HG02973 (cell line): ENCODE measurements at regions not wholly inside any gene's neighbourhood (a gene's known extent, or its start where the extent isn't known, plus 50 kb on each side); places are given as distances from the start of the nearest gene placed in this dataset.

Experiments used
- ATAC-seq: cut with Tn5 transposase; IDR thresholded peaks from one replicate; pipeline ENCODE4 v1.9.1; 2021; ENCODE audit warnings: moderate library complexity; ENCODE audit not compliant: unreplicated experiment

DNA sequence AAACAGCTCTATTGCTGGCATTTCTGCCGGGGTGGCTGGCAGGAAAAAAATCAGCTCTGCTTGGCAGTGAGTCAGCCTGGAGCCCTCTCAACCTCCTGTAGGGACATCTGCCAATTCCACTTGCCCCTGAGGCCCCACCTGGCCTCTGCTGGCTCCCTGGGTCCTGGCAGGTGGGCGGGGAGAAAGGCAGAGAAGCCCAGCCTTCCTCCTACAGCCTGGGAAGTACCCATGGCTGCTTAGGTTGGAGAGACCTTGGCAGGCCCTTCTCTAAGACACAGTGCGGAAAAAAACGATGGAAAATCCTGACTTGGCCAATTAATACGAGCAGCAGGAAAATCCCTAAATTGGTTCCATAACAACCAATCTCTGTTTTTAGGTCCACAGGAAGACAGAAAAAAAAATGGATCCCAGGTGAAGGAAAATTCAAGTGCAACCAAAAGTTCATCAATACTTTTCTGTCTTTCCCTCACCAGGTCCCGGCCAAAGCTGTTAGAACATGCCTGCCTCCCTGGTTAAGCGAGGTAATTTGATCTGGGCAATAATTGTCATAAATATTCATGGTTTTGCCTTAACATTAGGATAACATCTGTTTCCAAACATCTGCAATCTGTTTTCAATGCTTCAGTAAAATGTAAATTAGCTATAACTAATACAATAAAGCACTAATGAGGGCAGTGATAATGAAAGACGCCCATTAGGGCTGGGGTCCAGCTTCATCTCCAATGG is 245.9 kb downstream of the TFCP2L1 start:
- ATAC-seq = no peak

GRCh38 chr2:121039679-121040078 is 245.3 kb downstream of the TFCP2L1 start:
- no peak for ATAC-seq

GRCh38 chr2:121041516-121041915 is 243.5 kb downstream of the TFCP2L1 start:
- ATAC-seq = no peak

- ATAC-seq = no peak
Observed at GRCh38 chr2:121043061-121043826, 241.8 kb downstream of the TFCP2L1 start.

- ATAC-seq = no peak
Observed at GRCh38 chr2:121043827-121044222, 241.2 kb downstream of the TFCP2L1 start.

DNA sequence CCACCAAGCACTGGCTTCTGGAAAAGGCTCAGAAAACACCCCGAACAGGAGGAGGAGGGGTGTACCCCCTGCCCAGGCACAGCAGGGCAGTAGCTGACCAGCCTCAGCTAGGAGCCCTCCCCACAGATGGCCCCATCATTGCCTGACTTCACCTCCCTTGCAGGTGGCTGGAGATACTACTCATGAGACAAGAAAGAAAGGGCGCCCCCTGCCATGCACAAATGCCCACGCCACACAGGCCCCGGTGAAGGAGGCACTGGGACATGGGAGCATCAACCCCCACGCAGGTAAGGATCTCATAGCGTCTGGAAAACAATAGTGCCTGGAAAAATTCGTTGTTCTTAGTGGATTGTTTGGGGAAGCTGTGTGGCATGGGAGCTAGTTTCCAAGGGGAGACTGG is 240.6 kb downstream of the TFCP2L1 start:
- no peak for ATAC-seq

DNA sequence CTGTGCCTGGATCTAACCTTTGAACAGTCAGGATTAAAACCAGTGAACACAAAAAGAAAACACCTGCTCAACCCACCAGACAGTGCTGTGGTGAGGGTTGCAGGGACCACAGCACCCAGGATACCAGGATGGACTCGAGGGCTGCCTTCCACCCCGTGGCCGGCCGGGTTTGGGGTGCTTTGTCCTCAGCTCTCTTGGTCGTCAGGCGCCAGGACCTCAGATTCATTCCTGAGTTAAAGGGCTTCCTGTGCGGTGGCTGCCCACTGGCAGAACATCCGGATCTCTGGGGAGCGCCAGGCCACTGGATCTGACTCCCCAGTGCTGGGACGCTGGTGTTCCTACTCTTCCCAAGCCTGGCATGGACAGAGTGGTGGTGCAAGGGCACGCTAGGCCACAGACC is 239.8 kb downstream of the TFCP2L1 start:
- ATAC-seq = no peak

GRCh38 chr2:121046335-121046734 is 238.7 kb downstream of the TFCP2L1 start:
- ATAC-seq = no peak

DNA sequence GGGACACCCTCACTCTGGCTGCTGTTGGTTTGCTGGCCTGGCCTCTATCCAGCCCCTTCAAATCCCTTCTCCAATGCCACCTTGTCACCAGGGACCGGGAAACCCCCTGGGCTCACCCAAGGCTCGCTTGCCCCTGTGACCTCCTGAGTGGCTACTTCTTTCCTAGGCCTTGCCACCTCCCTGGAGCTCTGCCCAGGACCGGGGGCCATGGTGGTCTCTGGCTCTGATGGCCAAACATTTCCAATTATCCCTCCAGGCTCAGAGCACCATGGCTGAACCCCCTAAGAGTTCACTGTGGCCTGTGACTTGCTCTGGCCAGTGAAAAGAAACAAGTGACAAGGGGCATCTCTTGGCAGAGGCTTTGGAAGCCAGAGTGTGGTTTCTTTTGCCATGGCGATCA is 237.6 kb downstream of the TFCP2L1 start:
- no peak for ATAC-seq

- ATAC-seq = no peak
Observed at GRCh38 chr2:121049131-121049530, 235.9 kb downstream of the TFCP2L1 start.

DNA sequence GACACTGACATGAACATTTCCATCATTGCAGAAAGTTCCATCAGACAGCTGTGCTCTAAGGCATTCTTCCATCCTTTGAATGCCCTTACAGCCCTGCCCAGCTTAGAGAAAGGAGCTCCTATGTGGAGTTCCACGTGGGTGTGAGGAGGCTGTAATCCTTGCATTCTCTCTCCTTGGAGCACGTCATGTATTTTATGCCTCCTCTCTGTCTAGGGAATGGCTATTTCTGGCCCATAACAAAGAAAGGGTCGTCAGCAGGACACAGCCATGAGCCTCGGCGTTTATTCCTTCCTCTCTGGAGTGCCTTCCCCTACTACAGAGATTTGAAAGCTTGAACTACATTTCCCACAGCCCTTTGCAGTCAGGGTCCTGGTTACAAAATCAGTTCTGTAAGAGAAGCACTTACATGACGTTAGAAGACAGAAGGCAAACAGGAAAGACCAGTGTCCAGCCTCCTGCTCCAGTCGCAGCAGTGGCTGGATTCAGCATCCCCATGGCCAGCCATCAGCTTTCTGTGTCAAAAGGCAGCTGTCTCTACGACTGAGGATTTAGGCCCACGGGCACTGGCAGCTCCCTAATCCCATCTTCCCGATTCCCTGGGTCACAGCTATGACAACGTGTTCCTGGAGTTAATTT is 234.9 kb downstream of the TFCP2L1 start:
- no peak for ATAC-seq

GRCh38 chr2:121051311-121051710 is 233.7 kb downstream of the TFCP2L1 start:
- ATAC-seq = no peak

GRCh38 chr2:121052023-121052422 is 233.0 kb downstream of the TFCP2L1 start:
- no peak for ATAC-seq

GRCh38 chr2:121052521-121052920 is 232.5 kb downstream of the TFCP2L1 start:
- no peak for ATAC-seq

DNA sequence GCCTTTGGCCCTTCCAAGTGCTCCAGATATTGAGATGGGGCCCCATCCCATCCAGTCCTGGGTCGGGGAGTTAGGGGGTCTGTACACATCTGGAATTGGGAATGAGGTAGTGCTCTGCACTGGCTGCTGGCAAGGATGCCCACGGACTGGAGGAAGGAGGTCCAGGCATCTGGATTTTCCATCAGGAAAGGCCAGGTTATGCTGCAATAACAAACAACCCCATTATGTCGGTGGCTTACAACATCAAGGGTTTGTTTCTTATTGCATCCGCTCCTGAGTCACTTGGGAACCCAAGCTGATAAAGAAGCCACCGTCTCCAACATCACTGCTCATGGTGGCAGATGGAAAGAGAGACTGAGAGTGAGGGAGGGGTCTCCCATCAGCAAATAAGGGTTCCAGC is 229.9 kb downstream of the TFCP2L1 start:
- no peak for ATAC-seq

GRCh38 chr2:121055501-121055900 is 229.5 kb downstream of the TFCP2L1 start:
- ATAC-seq = no peak

DNA sequence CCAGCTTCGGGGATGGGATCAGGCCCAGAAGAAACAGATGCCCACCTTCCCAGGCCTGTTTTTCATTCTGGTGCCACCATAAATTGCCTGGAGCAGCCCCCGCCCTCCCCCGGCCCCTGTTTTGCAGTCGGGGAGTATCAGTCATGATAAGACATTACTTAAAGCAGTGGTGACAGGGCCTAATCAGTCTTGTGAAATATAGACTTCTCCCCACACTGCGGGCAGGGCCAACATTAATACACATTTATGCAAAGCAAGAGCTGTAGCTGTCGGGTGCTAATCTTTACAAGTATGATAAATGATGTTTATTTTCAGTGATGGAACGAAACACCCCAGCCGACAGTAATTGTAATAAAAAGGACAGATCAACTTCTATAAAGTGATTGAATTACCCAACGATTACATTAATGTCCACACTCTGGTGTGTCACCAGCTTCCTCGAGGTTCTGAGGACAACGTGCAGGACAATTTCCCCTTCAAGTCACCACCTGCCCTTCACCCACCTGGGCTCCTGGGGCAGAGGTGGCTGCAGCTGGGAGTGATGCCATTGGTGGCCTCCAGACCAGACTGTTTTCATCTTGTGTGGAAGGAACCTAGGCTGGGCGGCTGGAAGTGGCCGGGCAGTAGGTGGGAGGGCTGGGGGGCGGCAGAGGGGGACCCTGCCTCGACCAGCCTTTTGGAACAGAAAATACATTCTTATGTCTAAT is 226.0 kb downstream of the TFCP2L1 start:
- ATAC-seq = no peak

DNA sequence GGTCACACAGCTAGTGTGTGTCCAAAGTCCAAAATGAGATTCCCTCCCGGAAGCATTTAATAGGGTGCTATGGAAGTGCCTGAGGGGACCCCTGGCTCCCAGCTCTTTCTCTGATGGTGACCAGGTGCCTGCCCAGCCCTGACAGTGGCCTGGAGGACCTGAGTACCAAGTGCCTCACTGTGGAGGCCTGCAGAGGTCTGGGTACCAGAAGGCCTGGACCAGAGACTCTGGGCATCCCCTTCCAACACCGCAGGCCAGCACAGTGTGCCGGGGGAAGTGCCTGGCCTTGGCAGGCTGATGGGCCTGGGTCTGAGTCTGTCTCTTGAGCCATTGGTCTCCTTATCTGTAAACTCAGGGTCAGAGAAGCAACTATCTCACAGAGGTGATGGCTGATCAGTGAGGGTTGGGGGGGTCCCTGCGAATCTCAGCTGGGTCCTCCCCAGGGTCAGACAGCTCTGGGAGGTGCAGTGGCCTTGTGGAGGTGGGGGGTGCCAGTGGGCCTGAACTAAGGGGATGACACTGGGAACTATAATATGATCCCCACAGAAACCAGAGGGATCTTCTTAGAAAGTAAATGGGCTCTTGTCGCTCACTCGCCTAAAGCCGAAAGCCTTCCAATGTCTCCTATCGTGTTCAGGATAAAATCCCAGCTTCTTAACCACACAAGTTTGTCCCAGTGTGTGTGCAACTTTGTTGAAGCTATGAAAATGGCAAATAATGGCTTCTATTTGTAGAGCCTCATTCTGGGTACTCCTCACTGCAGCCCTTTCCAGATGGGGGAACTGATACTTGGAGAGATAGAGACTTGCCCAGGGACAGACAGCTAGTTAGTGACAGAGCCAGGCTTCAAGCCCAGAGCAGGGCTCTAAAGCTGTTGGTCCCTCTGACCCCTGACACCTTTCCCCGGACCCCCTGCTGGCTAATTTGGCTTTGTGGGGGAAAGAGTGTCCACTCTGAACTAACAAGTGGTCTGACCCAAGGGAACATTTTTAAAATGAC is 225.1 kb downstream of the TFCP2L1 start:
- ATAC-seq = no peak

DNA sequence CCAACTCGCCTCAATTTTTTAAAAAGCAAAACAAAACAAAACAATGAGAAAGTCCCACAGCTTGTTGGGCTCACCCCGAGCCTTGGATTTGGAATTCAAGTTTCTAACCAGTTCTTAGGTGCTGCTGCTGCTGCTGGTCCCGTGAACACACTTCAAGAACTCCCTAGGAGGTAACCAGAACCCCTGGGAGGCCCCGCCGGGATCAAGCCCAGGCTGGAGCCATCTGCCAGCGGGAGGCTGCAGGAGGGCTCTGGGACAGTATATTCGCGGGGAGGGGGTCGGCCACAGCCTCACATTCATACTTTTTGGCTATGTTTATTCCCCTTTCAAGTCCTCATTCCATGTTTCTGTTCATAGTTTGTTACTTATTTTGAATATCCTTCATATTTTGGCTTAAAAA is 223.4 kb downstream of the TFCP2L1 start:
- no peak for ATAC-seq

DNA sequence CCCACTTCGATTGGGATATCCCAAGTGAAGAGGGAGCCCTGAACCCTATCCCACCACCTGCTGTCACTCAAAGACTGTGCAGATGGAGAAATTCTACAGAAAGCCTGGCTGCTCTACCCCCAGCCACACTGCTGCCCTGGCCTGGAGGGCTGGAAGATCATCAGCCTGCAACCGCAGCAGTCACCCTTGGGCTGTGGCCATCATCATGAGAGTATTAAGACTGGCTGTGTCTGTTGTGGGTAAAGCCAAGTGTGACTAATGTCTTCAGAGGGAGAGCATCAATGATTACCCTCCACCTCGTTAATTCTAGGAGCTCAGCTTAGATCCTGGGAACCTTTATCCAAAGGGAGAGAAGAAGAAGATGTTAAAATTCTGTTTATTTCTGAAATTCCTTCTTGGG is 221.5 kb downstream of the TFCP2L1 start:
- no peak for ATAC-seq
